H1 (cell line): ENCODE measurements at regions not wholly inside any gene's neighbourhood (a gene's known extent, or its start where the extent isn't known, plus 50 kb on each side); places are given as distances from the start of the nearest gene placed in this dataset.

Source experiments
- CBX8 ChIP-seq: fragments of 300-800, 300-1000 bp; sonication (generic); IDR thresholded peaks from 2 replicates; pipeline ENCODE4 v1.7.1; 2016; ENCODE audit warnings: low read depth, low read length, borderline replicate concordance
- JUN ChIP-seq: IDR thresholded peaks from 2 replicates; pipeline ENCODE4 v1.6.1; 2011; ENCODE audit warnings: low read depth, mild to moderate bottlenecking, improper control_type of control experiment, low read length
- POLR2A ChIP-seq, 2 experiments: IDR thresholded peaks; 1 replicate in 1 of 2; 2 replicates in 1 of 2; pipeline ENCODE4 v1.6.1; 2011; ENCODE audit warnings: low read depth in 2 of 2, low read length in 2 of 2, mild to moderate bottlenecking in 2 of 2; ENCODE audit errors: control extremely low read depth in 1 of 2
- TEAD4 ChIP-seq: IDR thresholded peaks from 2 replicates; pipeline ENCODE4 v1.6.1; 2012; ENCODE audit warnings: low read depth, low read length, inconsistent platforms, mixed read lengths
- TF ChIP-seq, protein P1 (sequence below): fragments of 300-600 bp; sonication (generic); IDR thresholded peaks from 2 replicates; pipeline ENCODE4 v1.7.1; 2012; ENCODE audit warnings: low read length, moderate library complexity, mild to moderate bottlenecking, inconsistent platforms; ENCODE audit not compliant: insufficient replicate concordance

DNA sequence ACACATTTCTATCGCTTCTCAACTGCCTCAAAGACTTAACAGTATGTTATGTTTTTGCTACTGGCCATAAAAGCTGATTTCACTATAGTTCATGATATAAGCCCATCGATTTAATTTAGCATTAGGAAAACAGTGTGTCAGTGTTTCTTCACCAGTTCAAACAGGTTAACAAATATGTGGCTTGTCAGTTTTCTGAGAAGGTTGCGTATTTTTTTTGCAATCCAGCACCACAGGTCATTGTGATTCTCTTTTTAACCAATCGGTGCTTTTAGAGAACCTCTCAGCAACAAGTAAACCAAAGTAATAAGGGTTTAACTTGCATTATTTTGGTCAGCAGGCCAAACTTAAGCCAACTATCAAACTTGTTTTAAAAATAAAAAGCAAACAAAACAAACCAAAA lies 409.6 kb downstream of the NFIB start (continued):
- TF ChIP-seq, protein P1, sequence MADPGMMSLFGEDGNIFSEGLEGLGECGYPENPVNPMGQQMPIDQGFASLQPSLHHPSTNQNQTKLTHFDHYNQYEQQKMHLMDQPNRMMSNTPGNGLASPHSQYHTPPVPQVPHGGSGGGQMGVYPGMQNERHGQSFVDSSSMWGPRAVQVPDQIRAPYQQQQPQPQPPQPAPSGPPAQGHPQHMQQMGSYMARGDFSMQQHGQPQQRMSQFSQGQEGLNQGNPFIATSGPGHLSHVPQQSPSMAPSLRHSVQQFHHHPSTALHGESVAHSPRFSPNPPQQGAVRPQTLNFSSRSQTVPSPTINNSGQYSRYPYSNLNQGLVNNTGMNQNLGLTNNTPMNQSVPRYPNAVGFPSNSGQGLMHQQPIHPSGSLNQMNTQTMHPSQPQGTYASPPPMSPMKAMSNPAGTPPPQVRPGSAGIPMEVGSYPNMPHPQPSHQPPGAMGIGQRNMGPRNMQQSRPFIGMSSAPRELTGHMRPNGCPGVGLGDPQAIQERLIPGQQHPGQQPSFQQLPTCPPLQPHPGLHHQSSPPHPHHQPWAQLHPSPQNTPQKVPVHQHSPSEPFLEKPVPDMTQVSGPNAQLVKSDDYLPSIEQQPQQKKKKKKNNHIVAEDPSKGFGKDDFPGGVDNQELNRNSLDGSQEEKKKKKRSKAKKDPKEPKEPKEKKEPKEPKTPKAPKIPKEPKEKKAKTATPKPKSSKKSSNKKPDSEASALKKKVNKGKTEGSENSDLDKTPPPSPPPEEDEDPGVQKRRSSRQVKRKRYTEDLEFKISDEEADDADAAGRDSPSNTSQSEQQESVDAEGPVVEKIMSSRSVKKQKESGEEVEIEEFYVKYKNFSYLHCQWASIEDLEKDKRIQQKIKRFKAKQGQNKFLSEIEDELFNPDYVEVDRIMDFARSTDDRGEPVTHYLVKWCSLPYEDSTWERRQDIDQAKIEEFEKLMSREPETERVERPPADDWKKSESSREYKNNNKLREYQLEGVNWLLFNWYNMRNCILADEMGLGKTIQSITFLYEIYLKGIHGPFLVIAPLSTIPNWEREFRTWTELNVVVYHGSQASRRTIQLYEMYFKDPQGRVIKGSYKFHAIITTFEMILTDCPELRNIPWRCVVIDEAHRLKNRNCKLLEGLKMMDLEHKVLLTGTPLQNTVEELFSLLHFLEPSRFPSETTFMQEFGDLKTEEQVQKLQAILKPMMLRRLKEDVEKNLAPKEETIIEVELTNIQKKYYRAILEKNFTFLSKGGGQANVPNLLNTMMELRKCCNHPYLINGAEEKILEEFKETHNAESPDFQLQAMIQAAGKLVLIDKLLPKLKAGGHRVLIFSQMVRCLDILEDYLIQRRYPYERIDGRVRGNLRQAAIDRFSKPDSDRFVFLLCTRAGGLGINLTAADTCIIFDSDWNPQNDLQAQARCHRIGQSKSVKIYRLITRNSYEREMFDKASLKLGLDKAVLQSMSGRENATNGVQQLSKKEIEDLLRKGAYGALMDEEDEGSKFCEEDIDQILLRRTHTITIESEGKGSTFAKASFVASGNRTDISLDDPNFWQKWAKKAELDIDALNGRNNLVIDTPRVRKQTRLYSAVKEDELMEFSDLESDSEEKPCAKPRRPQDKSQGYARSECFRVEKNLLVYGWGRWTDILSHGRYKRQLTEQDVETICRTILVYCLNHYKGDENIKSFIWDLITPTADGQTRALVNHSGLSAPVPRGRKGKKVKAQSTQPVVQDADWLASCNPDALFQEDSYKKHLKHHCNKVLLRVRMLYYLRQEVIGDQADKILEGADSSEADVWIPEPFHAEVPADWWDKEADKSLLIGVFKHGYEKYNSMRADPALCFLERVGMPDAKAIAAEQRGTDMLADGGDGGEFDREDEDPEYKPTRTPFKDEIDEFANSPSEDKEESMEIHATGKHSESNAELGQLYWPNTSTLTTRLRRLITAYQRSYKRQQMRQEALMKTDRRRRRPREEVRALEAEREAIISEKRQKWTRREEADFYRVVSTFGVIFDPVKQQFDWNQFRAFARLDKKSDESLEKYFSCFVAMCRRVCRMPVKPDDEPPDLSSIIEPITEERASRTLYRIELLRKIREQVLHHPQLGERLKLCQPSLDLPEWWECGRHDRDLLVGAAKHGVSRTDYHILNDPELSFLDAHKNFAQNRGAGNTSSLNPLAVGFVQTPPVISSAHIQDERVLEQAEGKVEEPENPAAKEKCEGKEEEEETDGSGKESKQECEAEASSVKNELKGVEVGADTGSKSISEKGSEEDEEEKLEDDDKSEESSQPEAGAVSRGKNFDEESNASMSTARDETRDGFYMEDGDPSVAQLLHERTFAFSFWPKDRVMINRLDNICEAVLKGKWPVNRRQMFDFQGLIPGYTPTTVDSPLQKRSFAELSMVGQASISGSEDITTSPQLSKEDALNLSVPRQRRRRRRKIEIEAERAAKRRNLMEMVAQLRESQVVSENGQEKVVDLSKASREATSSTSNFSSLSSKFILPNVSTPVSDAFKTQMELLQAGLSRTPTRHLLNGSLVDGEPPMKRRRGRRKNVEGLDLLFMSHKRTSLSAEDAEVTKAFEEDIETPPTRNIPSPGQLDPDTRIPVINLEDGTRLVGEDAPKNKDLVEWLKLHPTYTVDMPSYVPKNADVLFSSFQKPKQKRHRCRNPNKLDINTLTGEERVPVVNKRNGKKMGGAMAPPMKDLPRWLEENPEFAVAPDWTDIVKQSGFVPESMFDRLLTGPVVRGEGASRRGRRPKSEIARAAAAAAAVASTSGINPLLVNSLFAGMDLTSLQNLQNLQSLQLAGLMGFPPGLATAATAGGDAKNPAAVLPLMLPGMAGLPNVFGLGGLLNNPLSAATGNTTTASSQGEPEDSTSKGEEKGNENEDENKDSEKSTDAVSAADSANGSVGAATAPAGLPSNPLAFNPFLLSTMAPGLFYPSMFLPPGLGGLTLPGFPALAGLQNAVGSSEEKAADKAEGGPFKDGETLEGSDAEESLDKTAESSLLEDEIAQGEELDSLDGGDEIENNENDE: no peak
- no peak for TF ChIP-seq JUN
- no peak for TF ChIP-seq CBX8
- no peak for TF ChIP-seq POLR2A (IDR thresholded peaks at IDR 0.05; ENCODE audit: control extremely low read depth in 1 of 2, low read depth in 2 of 2, low read length in 2 of 2)
- no peak for TF ChIP-seq TEAD4
